IMR-90 (cell line): ENCODE measurements at regions not wholly inside any gene's neighbourhood (a gene's known extent, or its start where the extent isn't known, plus 50 kb on each side); places are given as distances from the start of the nearest gene placed in this dataset.

Experiments used
- ATAC-seq: fragments of 200-7000 bp; cut with Tn5 transposase; 2 replicates; pipeline ENCODE4 v1.9.1; 2020; ENCODE audit warnings: low read depth, mild to moderate bottlenecking, moderate library complexity
- BruUV-seq: library from RNA; stranded (reverse); fragments of 400-500 nt; replicated peaks from 2 replicates; lab custom pipeline; 2021; lab: Mats Ljungman, UMichigan
- CTCF ChIA-PET: fragments of 300-600 bp; formaldehyde crosslinking; extraction: SDS; loops from one replicate; lab custom pipeline; 2021; ENCODE audit warnings: antibody characterized with exemption; lab: Yijun Ruan, JAX
- POLR2A ChIA-PET: fragments of 300-600 bp; sonication (Branson Sonifier 250); formaldehyde crosslinking; loops from one replicate; lab custom pipeline; 2022; ENCODE audit warnings: antibody characterized with exemption; ENCODE audit not compliant: unreplicated experiment; lab: Charles Lee
- DNase-seq: peaks from one replicate; pipeline ENCODE4 v3.0.0; 2013
- H2AFZ ChIP-seq: replicated peaks from 2 replicates; pipeline ENCODE3; 2013; ENCODE audit warnings: low read length, mild to moderate bottlenecking; ENCODE audit not compliant: poor library complexity
- H2AK5ac ChIP-seq: 2 replicates; pipeline ENCODE4 v1.6.1; 2013; ENCODE audit warnings: low read depth, low read length, inconsistent platforms
- H2AK9ac ChIP-seq: replicated peaks from 2 replicates; pipeline ENCODE3; 2013; ENCODE audit warnings: mild to moderate bottlenecking, low read depth, low read length, moderate library complexity; ENCODE audit not compliant: poor library complexity
- H2BK120ac ChIP-seq: 2 replicates; pipeline ENCODE4 v1.6.1; 2013; ENCODE audit warnings: low read depth, low read length, inconsistent platforms
- H2BK15ac ChIP-seq: 3 replicates; pipeline ENCODE4 v1.6.1; 2013; ENCODE audit warnings: low read depth, low read length, inconsistent platforms
- H2BK20ac ChIP-seq: 2 replicates; pipeline ENCODE4 v1.6.1; 2013; ENCODE audit warnings: low read depth, mild to moderate bottlenecking, inconsistent platforms, low read length, moderate library complexity
- H2BK5ac ChIP-seq: 2 replicates; pipeline ENCODE4 v1.6.1; 2013; ENCODE audit warnings: mild to moderate bottlenecking, low read depth, low read length, inconsistent platforms; ENCODE audit not compliant: poor library complexity, severe bottlenecking
- H3K14ac ChIP-seq: replicated peaks from 2 replicates; pipeline ENCODE4 v1.6.1; 2013; ENCODE audit warnings: low read depth, low read length, inconsistent platforms
- H3K18ac ChIP-seq: 2 replicates; pipeline ENCODE4 v1.6.1; 2013; ENCODE audit warnings: low read depth, low read length, control low read depth
- H3K23ac ChIP-seq: 2 replicates; pipeline ENCODE4 v1.6.1; 2013; ENCODE audit warnings: low read depth, low read length, inconsistent platforms
- H3K27ac ChIP-seq: 2 replicates; pipeline ENCODE4 v1.5.1; 2013; ENCODE audit warnings: mild to moderate bottlenecking, control low read depth, low read length; ENCODE audit not compliant: insufficient read depth
- H3K27me3 ChIP-seq: 2 replicates; pipeline ENCODE4 v1.6.1; 2013; ENCODE audit warnings: low read length; ENCODE audit not compliant: control insufficient read depth, insufficient read depth
- H3K36me3 ChIP-seq: 2 replicates; pipeline ENCODE4 v1.6.1; 2013; ENCODE audit warnings: low read length, mixed read lengths; ENCODE audit not compliant: control insufficient read depth, insufficient read depth
- H3K4ac ChIP-seq: 2 replicates; pipeline ENCODE4 v1.6.1; 2013; ENCODE audit warnings: low read depth, low read length, inconsistent platforms
- H3K4me1 ChIP-seq: 2 replicates; pipeline ENCODE4 v1.6.1; 2013; ENCODE audit warnings: low read length, mixed read lengths; ENCODE audit not compliant: control insufficient read depth, insufficient read depth
- H3K4me2 ChIP-seq: 2 replicates; pipeline ENCODE4 v1.6.1; 2013; ENCODE audit warnings: low read depth, mild to moderate bottlenecking, control low read depth, low read length, moderate library complexity
- H3K4me3 ChIP-seq: 2 replicates; pipeline ENCODE4 v1.5.1; 2013; ENCODE audit warnings: low read depth, mild to moderate bottlenecking, control low read depth, low read length, moderate library complexity; ENCODE audit not compliant: insufficient read depth
- H3K56ac ChIP-seq: 2 replicates; pipeline ENCODE4 v1.6.1; 2013; ENCODE audit warnings: low read length, inconsistent platforms; ENCODE audit not compliant: insufficient read depth; ENCODE audit errors: extremely low read depth
- H3K79me1 ChIP-seq, 2 experiments: 2 replicates each; pipeline ENCODE4 v1.6.1; 2013; ENCODE audit warnings: low read length in 2 of 2, inconsistent platforms in 1 of 2, low read depth in 1 of 2
- H3K9ac ChIP-seq: 2 replicates; pipeline ENCODE4 v1.6.1; 2013; ENCODE audit warnings: low read depth, low read length, control low read depth
- H3K9me1 ChIP-seq: 2 replicates; pipeline ENCODE4 v1.6.1; 2013; ENCODE audit warnings: low read length, inconsistent platforms; ENCODE audit not compliant: insufficient read depth
- H3K9me3 ChIP-seq: 2 replicates; pipeline ENCODE4 v1.6.1; 2013; ENCODE audit warnings: low read length; ENCODE audit not compliant: control insufficient read depth, insufficient read depth
- H4K20me1 ChIP-seq: 2 replicates; pipeline ENCODE4 v1.6.1; 2013; ENCODE audit warnings: low read length, inconsistent platforms; ENCODE audit not compliant: insufficient read depth
- H4K5ac ChIP-seq: 2 replicates; pipeline ENCODE4 v1.6.1; 2013; ENCODE audit warnings: mild to moderate bottlenecking, low read depth, low read length, control low read depth
- H4K8ac ChIP-seq, 2 experiments: 2 replicates each; pipeline ENCODE4 v1.6.1; 2013; ENCODE audit warnings: low read depth in 2 of 2, low read length in 2 of 2, control low read depth in 1 of 2, inconsistent platforms in 1 of 2
- H4K91ac ChIP-seq: 2 replicates; pipeline ENCODE4 v1.6.1; 2013; ENCODE audit warnings: low read depth, low read length, inconsistent platforms; ENCODE audit not compliant: insufficient read depth
- MAFK ChIP-seq: IDR thresholded peaks from 2 replicates; pipeline ENCODE4 v1.6.1; 2012; ENCODE audit warnings: low read depth, low read length, improper control_type of control experiment
- RAD21 ChIP-seq: IDR thresholded peaks from 2 replicates; pipeline ENCODE4 v1.6.1; 2012; ENCODE audit warnings: low read length, improper control_type of control experiment
- SMC3 ChIP-seq: fragments of 150-350 bp; IDR thresholded peaks from 2 replicates; pipeline ENCODE4 v1.6.1; 2016; ENCODE audit warnings: low read depth, mild to moderate bottlenecking, antibody characterized with exemption, low read length, moderate library complexity
- WGBS, 2 experiments: methylation state at CpG; one replicate each; pipeline versions ENCODE4 v1.1.5 to v1.1.7; 2013; ENCODE audit warnings: missing lambda C conversion rate in 2 of 2; ENCODE audit not compliant: insufficient read length in 1 of 2; ENCODE audit errors: extremely low coverage in 2 of 2; 5-methylcytosine and 5-hydroxymethylcytosine counted together
- dilution Hi-C: fragments of 300-500 bp; cut with HindIII; formaldehyde crosslinking; loops from one replicate; pipeline ENCODE4 v1.14.3; 2018; ENCODE audit warnings: low sequenced_read_pairs; ENCODE audit not compliant: unreplicated experiment
- in situ Hi-C: fragments of 300-500 bp; cut with MboI; formaldehyde crosslinking; loops from 3 replicates; pipeline ENCODE4 v1.14.3; 2019; ENCODE audit warnings: low sequenced_read_pairs, inconsistent platforms, mixed read lengths
- intact Hi-C: fragments of 100-400 bp; cut with micrococcal nuclease; formaldehyde crosslinking; loops from 2 replicates; pipeline ENCODE4 v1.10.0; 2022

- no peak overlapping the region for H4K5ac ChIP-seq
- POLR2A ChIA-PET, result no interaction called here
- H4K20me1 ChIP-seq, result no peaks in the 10 kb centered on the region
- H3K4me2 ChIP-seq, result no peak overlapping the region
- intact Hi-C loops (no loop called here), dilution Hi-C loops (no loop called here), in situ Hi-C loops (no loop called here)
- H3K36me3 ChIP-seq, result no peaks in the 10 kb centered on the region
- no peaks in the 10 kb centered on the region for H3K79me1 ChIP-seq
- no peaks in the 10 kb centered on the region; the same call in 1 of the 2 replicates for H3K4me1 ChIP-seq
- H3K18ac ChIP-seq, result no peak overlapping the region
- peak overlapping the region; percentile 41; the same call in 1 of the 2 replicates for H4K91ac ChIP-seq
- H3K23ac ChIP-seq, result no peak overlapping the region
- no peak overlapping the region for H2BK5ac ChIP-seq
- H4K8ac ChIP-seq, result no peak overlapping the region
- CTCF ChIA-PET, result no interaction called here
- H3K27me3 ChIP-seq, result peaks cover 22% of the 10 kb centered on the region
- H3K9me1 ChIP-seq, result 0 out of 2 replicates have a peak, but pooled peaks cover 4% of the 10 kb centered on the region
- H2AK9ac ChIP-seq, result peak overlapping the region; percentile 7
- no peak overlapping the region for H3K27ac ChIP-seq
- WGBS, 2 experiments, result no CpG with 5 or more reads among the region's 2 CpGs
- no peak overlapping the region for H2BK15ac ChIP-seq
- no TSS peak for BruUV-seq
- H3K9ac ChIP-seq, result no peak overlapping the region
- DNase-seq, result no peak
- H2AFZ ChIP-seq, result no peak overlapping the region
- H3K56ac ChIP-seq, result no peak overlapping the region
- no peak overlapping the region for H3K4ac ChIP-seq
- no peak overlapping the region for H3K14ac ChIP-seq
- H2BK20ac ChIP-seq, result no peak overlapping the region
- TF ChIP-seq MAFK, result peak; percentile 17; the same call in 1 of the 2 replicates
- no peak for TF ChIP-seq RAD21
- no peak for TF ChIP-seq SMC3
- H2BK120ac ChIP-seq, result no peak overlapping the region
- H2AK5ac ChIP-seq, result no peak overlapping the region
- no peaks in the 10 kb centered on the region for H3K9me3 ChIP-seq
- no peak for ATAC-seq
- no peak overlapping the region for H3K4me3 ChIP-seq
These were observed 182.5 kb downstream of the CSNK2A3 start for GRCh38 chr11:11170352-11171084.
